ENCODE measurements at regions not wholly inside any gene's neighbourhood (a gene's known extent, or its start where the extent isn't known, plus 50 kb on each side); places are given as distances from the start of the nearest gene placed in this dataset.

- intact Hi-C loops (cut with DNase I, micrococcal nuclease) = no loop called here
- TF ChIP-seq, protein P1, sequence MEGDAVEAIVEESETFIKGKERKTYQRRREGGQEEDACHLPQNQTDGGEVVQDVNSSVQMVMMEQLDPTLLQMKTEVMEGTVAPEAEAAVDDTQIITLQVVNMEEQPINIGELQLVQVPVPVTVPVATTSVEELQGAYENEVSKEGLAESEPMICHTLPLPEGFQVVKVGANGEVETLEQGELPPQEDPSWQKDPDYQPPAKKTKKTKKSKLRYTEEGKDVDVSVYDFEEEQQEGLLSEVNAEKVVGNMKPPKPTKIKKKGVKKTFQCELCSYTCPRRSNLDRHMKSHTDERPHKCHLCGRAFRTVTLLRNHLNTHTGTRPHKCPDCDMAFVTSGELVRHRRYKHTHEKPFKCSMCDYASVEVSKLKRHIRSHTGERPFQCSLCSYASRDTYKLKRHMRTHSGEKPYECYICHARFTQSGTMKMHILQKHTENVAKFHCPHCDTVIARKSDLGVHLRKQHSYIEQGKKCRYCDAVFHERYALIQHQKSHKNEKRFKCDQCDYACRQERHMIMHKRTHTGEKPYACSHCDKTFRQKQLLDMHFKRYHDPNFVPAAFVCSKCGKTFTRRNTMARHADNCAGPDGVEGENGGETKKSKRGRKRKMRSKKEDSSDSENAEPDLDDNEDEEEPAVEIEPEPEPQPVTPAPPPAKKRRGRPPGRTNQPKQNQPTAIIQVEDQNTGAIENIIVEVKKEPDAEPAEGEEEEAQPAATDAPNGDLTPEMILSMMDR (IDR thresholded peaks at IDR 0.05) = no peak
Observed at GRCh38 chr5:173832386-173832785, 55.8 kb upstream of the CPEB4 start.

DNA sequence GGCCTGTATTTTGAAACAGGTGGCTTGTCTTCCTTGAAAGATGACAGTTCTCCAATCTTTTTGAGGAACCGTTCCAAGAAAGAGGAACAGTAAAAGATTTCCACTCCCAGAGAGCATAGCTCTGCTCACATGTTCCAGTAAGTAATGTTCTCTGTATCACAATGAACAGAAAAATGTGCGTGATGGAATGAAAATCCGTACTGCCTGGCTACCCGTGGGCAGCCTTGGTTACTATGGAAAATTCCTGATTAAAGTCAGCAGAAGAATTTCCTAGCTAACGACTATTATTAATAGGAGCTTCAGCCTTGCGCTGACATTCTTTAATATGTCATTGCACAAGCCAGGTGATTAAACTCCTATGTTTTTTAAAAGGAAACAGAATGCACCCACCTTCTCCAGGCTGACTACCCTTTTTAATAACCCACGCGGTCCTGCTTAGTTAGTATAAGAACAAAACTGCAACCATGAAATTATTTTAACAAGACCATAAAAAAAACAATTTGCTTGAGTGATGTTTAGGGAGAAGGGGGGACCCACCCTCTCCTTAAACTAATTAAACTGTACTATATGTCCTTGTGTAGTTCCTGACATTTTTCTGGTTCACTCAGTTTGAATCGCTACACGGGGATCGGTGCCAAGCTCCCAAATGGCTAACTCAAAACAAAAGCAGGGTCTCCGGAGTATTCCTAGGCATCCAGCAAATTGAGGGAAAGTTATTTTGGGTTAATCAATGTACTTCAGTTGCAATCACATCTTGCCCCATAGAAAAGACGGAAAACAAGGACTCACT is 54.8 kb upstream of the CPEB4 start:
- ATAC-seq = peak; percentile 31

More at GRCh38 chr5:173832386-173832785, 55.8 kb upstream of the CPEB4 start:
- Histone ChIP-seq H3K9me3 (no peaks in the 10 kb centered on the region), H3K4me1 (ENCODE audit: low read depth) (no peaks in the 10 kb centered on the region), H3K36me3 (ENCODE audit: low read depth) (no peaks in the 10 kb centered on the region), H3K4me3 (no peak overlapping the region)
- DNase-seq (no peak), ATAC-seq (no peak)

DNA sequence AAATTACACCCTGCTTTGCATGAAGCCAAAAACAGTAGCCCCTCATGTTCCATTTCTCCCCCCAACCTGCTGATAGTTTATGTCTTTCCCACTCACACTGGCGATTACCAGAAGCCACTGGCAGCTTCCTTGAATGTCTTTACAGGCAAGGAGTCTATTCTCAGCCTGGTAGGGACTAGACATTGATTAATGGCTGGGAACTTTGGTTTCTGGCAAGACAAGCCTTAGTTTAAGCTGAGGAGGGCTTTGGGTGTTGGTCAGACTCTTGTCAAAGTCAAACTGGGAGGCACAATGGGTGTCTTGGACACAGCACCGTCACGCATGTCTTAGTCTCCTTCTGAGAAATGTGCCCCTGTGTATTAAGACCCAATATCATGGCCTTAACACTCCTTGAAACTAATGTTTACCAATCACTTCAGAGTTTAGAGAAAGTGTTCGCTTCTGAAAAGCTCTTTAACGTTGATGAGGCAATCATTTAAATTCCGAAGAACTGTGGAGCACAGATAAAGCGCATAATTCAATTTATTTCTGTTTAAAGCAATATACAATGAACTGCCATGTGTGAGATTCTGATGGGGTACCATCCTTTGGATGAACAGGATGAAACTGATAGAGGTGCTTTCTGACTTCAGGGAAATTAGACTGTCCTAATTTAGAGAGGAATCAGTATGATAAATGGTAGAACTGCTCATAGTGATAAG is 53.9 kb upstream of the CPEB4 start:
- TF ChIP-seq, protein P1 (IDR thresholded peaks at IDR 0.05) = no peak
- ATAC-seq (no peak), DNase-seq (no peak)
- H3K4me1 ChIP-seq (ENCODE audit: low read depth) = no peaks in the 10 kb centered on the region
- H3K36me3 ChIP-seq (ENCODE audit: low read depth) = no peaks in the 10 kb centered on the region
- H3K9me3 ChIP-seq = no peaks in the 10 kb centered on the region
- no peak overlapping the region for H3K4me3 ChIP-seq
- intact Hi-C loops (cut with DNase I, micrococcal nuclease) = no loop called here

More for the DNA sequence above, 54.8 kb upstream of the CPEB4 start:
- H3K36me3 ChIP-seq (ENCODE audit: low read depth) = no peaks in the 10 kb centered on the region
- no peak for DNase-seq
- no peaks in the 10 kb centered on the region for H3K4me1 ChIP-seq (ENCODE audit: low read depth)
- H3K4me3 ChIP-seq = no peak overlapping the region
- H3K9me3 ChIP-seq = no peaks in the 10 kb centered on the region
- intact Hi-C loops (cut with DNase I, micrococcal nuclease) = no loop called here
- TF ChIP-seq, protein P1 (IDR thresholded peaks at IDR 0.05) = no peak

GRCh38 chr5:173835131-173835530 is 53.0 kb upstream of the CPEB4 start:
- Histone ChIP-seq H3K4me3 (no peak overlapping the region), H3K9me3 (no peaks in the 10 kb centered on the region), H3K36me3 (ENCODE audit: low read depth) (no peaks in the 10 kb centered on the region), H3K4me1 (ENCODE audit: low read depth) (no peaks in the 10 kb centered on the region)
- TF ChIP-seq, protein P1 (IDR thresholded peaks at IDR 0.05) = no peak
- intact Hi-C loops (cut with DNase I, micrococcal nuclease) = no loop called here
- ATAC-seq (peak; percentile 20), DNase-seq (no peak)

- TF ChIP-seq, protein P1 (IDR thresholded peaks at IDR 0.05) = no peak
- Histone ChIP-seq H3K9me3 (no peaks in the 10 kb centered on the region), H3K4me1 (ENCODE audit: low read depth) (no peaks in the 10 kb centered on the region), H3K36me3 (ENCODE audit: low read depth) (no peaks in the 10 kb centered on the region), H3K4me3 (no peak overlapping the region)
- DNase-seq (no peak), ATAC-seq (no peak)
- intact Hi-C loops (cut with DNase I, micrococcal nuclease) = no loop called here
Observed at GRCh38 chr5:173835661-173836060, 52.5 kb upstream of the CPEB4 start.
